K562 (cell line): ENCODE measurements at regions not wholly inside any gene's neighbourhood (a gene's known extent, or its start where the extent isn't known, plus 50 kb on each side); places are given as distances from the start of the nearest gene placed in this dataset.

Experiments used
- CHCHD3 ChIP-seq: fragments of 250-450 bp; sonication (Bioruptor Pico); IDR thresholded peaks from 2 replicates; pipeline ENCODE4 v2.1.2; 2022; ENCODE audit warnings: mild to moderate bottlenecking
- CTCFL ChIP-seq: IDR thresholded peaks from 2 replicates; pipeline ENCODE4 v1.6.1; 2011; ENCODE audit warnings: borderline replicate concordance, low read depth, mild to moderate bottlenecking, moderate library complexity, low read length; ENCODE audit not compliant: insufficient read depth, poor library complexity, severe bottlenecking
- FOXK1 ChIP-seq: sonication (generic); formaldehyde crosslinking; IDR thresholded peaks from 2 replicates; pipeline ENCODE4 v1.8.0; 2022; ENCODE audit warnings: missing genetic modification reagents, mild to moderate bottlenecking, borderline replicate concordance
- HMBOX1 ChIP-seq: sonication (generic); IDR thresholded peaks from 2 replicates; pipeline ENCODE4 v1.6.1; 2016
- HNRNPUL1 ChIP-seq: fragments of 200-400 bp; formaldehyde crosslinking; IDR thresholded peaks from 2 replicates; pipeline ENCODE4 v1.6.1; 2017; ENCODE audit warnings: low read length
- MTA1 ChIP-seq: fragments of 450-650 bp; IDR thresholded peaks from 2 replicates; pipeline ENCODE4 v1.6.1; 2017; ENCODE audit warnings: borderline replicate concordance
- SAP30 ChIP-seq: fragments of 200-600 bp; sonication (generic); IDR thresholded peaks from 2 replicates; pipeline ENCODE4 v1.6.1; 2012; ENCODE audit warnings: borderline replicate concordance, low read depth, mild to moderate bottlenecking, moderate library complexity, low read length, control low read depth, inconsistent platforms; ENCODE audit not compliant: insufficient read depth, poor library complexity, severe bottlenecking
- SNAPC5 ChIP-seq: fragments of 250-450 bp; sonication (Bioruptor Pico); IDR thresholded peaks from 2 replicates; pipeline ENCODE4 v1.8.0; 2021; ENCODE audit warnings: moderate library complexity, mild to moderate bottlenecking, inconsistent platforms
- TCFL5 ChIP-seq: fragments of 250-450 bp; sonication (Bioruptor Pico); conservative IDR thresholded peaks from 2 replicates; pipeline ENCODE4 v1.6.1; 2021; ENCODE audit warnings: mild to moderate bottlenecking, moderate library complexity, matching md5 sums
- U2AF2 ChIP-seq: fragments of 200-400 bp; formaldehyde crosslinking; optimal IDR thresholded peaks from 2 replicates; pipeline ENCODE3; 2017; ENCODE audit warnings: low read depth, mild to moderate bottlenecking, low read length
- ZBTB7A ChIP-seq: IDR thresholded peaks from 2 replicates; pipeline ENCODE4 v1.6.1; 2011; ENCODE audit warnings: low read depth, mild to moderate bottlenecking, low read length, moderate library complexity, borderline replicate concordance; ENCODE audit not compliant: control insufficient read depth
- ZC3H4 ChIP-seq: sonication (generic); formaldehyde crosslinking; IDR thresholded peaks from 2 replicates; pipeline ENCODE4 v1.9.0; 2021; ENCODE audit warnings: missing genetic modification reagents, borderline replicate concordance
- ZNF436 ChIP-seq: fragments of 250-450, 450-650 bp; sonication (Bioruptor Pico); formaldehyde crosslinking; IDR thresholded peaks from 2 replicates; pipeline ENCODE4 v1.7.0; 2020; ENCODE audit warnings: mild to moderate bottlenecking
- ZNF696 ChIP-seq: fragments of 250-450 bp; sonication (Bioruptor Pico); conservative IDR thresholded peaks from 2 replicates; pipeline ENCODE4 v1.4.0; 2020; ENCODE audit warnings: mild to moderate bottlenecking, moderate library complexity

GRCh38 chr3:71846185-71846584 is 61.2 kb upstream of the PROK2 start (continued):
- no peak for TF ChIP-seq U2AF2
- no peak for TF ChIP-seq SNAPC5 (CRISPR knock-in tag)
- no peak for TF ChIP-seq ZBTB7A
- TF ChIP-seq HNRNPUL1 = no peak
- no peak for TF ChIP-seq ZNF436 (CRISPR knock-in tag)
- TF ChIP-seq ZC3H4 = no peak
- TF ChIP-seq FOXK1 (CRISPR knock-in tag) = no peak
- no peak for TF ChIP-seq TCFL5 (CRISPR knock-in tag)
- TF ChIP-seq CHCHD3 (CRISPR knock-in tag) = no peak
- TF ChIP-seq ZNF696 (CRISPR knock-in tag) = no peak
- TF ChIP-seq HMBOX1 = peak; percentile 66
- no peak for TF ChIP-seq MTA1
- TF ChIP-seq CTCFL = no peak
- TF ChIP-seq SAP30 = no peak
- TF ChIP-seq, all 486 proteins: peak for 18
